Mesothelial cell of epicardium (in vitro differentiated cells): ENCODE measurements at regions not wholly inside any gene's neighbourhood (a gene's known extent, or its start where the extent isn't known, plus 50 kb on each side); places are given as distances from the start of the nearest gene placed in this dataset.
A peak's percentile ranks its signal among the peaks of the same experiment; 100 is the strongest.

Source experiments
- DNase-seq, 2 experiments: peaks; one replicate each; pipeline ENCODE4 v3.0.0; 2021; ENCODE audit warnings: low spot score in 2 of 2; ENCODE audit not compliant: unreplicated experiment in 2 of 2
- H3K27ac Mint-ChIP-seq: 2 replicates; pipeline ENCODE4 v1.8.0; 2021; ENCODE audit warnings: mixed read lengths
- H3K27me3 Mint-ChIP-seq: 2 replicates; pipeline ENCODE4 v1.8.0; 2021; ENCODE audit warnings: low read depth, mixed read lengths
- H3K36me3 Mint-ChIP-seq: 2 replicates; pipeline ENCODE4 v1.8.0; 2021; ENCODE audit warnings: mixed read lengths
- H3K4me1 Mint-ChIP-seq: 2 replicates; pipeline ENCODE4 v1.8.0; 2021; ENCODE audit warnings: mixed read lengths
- H3K4me3 Mint-ChIP-seq: 2 replicates; pipeline ENCODE4 v1.8.0; 2021; ENCODE audit warnings: mild to moderate bottlenecking, moderate library complexity, mixed read lengths
- H3K9me3 Mint-ChIP-seq: 2 replicates; pipeline ENCODE4 v1.8.0; 2021; ENCODE audit warnings: mixed read lengths
- TF ChIP-seq, protein P1 (sequence below): fragments of 200-600 bp; sonication (generic); IDR thresholded peaks from one replicate; pipeline ENCODE4 v1.5.0; 2021; ENCODE audit warnings: antibody characterized with exemption; ENCODE audit not compliant: unreplicated experiment

DNA sequence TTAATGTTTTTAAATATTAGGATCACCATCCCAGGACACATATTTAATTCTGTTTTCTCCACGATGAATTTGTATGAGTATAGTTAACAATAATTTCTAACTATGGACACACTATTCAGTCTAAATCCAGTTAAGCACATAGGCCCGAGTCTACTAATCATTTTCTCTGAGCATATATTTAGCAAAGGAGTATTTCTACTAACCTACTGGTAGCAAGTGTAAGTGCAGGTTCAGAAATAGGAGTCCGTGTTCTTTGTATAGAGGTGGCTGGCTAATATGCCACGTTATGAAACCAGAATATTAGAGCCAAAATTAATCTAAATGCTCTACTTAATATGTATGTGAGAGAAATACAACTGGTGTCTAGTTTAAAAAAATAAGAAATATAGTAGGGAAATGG lies 416.6 kb upstream of the NXPH2 start:
- no peaks in the 10 kb centered on the region for H3K9me3 Mint-ChIP-seq
- no peak overlapping the region for H3K27ac Mint-ChIP-seq
- TF ChIP-seq, protein P1, sequence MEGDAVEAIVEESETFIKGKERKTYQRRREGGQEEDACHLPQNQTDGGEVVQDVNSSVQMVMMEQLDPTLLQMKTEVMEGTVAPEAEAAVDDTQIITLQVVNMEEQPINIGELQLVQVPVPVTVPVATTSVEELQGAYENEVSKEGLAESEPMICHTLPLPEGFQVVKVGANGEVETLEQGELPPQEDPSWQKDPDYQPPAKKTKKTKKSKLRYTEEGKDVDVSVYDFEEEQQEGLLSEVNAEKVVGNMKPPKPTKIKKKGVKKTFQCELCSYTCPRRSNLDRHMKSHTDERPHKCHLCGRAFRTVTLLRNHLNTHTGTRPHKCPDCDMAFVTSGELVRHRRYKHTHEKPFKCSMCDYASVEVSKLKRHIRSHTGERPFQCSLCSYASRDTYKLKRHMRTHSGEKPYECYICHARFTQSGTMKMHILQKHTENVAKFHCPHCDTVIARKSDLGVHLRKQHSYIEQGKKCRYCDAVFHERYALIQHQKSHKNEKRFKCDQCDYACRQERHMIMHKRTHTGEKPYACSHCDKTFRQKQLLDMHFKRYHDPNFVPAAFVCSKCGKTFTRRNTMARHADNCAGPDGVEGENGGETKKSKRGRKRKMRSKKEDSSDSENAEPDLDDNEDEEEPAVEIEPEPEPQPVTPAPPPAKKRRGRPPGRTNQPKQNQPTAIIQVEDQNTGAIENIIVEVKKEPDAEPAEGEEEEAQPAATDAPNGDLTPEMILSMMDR = no peak
- no peaks in the 10 kb centered on the region for H3K27me3 Mint-ChIP-seq
- DNase-seq = no peak
- H3K4me3 Mint-ChIP-seq = no peak overlapping the region
- no peaks in the 10 kb centered on the region for H3K36me3 Mint-ChIP-seq
- H3K4me1 Mint-ChIP-seq = no peaks in the 10 kb centered on the region

DNA sequence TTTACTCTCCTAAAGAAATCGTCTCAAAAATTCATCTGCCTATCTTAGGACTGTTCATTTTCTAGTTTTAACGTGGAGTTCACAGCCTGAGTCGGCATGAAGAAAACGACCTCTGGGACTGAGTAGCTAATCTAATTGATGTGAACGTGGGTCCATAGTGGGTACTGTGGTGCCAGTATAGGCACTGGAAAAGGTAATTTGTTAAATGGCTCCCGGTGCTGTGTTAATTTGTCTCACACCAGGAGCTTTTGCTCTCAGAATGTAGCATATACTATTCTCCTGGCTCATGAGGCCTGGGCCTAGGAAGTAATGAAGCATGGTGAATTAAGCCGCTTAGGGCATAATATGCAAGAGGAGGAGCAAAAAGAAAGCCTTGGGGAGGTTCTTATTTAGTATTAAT lies 414.4 kb upstream of the NXPH2 start:
- H3K36me3 Mint-ChIP-seq = no peaks in the 10 kb centered on the region
- no peak overlapping the region for H3K4me3 Mint-ChIP-seq
- H3K9me3 Mint-ChIP-seq = no peaks in the 10 kb centered on the region
- H3K27ac Mint-ChIP-seq = no peak overlapping the region
- no peaks in the 10 kb centered on the region for H3K27me3 Mint-ChIP-seq
- TF ChIP-seq, protein P1 = no peak
- DNase-seq = no peak
- H3K4me1 Mint-ChIP-seq = no peaks in the 10 kb centered on the region

DNA sequence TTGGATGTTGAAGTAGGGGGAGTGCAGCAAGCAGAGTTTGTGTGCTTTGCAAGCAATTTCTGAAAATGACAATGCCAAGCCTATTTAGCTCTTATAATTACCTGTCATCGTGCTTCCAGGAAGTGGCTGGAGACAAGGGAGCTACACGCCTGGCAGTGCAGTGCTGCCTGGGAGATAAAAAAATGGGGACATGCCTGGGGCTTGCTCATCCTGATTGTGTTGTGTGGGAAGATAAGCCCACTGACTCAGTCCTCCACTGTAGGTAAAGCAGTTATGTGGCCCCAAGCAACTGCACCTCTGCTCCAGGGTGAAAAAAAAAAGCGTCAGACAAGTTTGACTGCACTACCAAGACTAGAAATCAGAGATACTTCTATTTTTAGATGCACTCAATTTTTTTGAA lies 396.9 kb upstream of the NXPH2 start:
- Mint-ChIP-seq H3K9me3 (peaks cover 6% of the 10 kb centered on the region), H3K4me3 (no peak overlapping the region), H3K27ac (peak overlapping the region; percentile 22), H3K4me1 (peaks cover 2% of the 10 kb centered on the region), H3K36me3 (no peaks in the 10 kb centered on the region), H3K27me3 (no peaks in the 10 kb centered on the region)
- DNase-seq = no peak
- TF ChIP-seq, protein P1 = no peak

DNA sequence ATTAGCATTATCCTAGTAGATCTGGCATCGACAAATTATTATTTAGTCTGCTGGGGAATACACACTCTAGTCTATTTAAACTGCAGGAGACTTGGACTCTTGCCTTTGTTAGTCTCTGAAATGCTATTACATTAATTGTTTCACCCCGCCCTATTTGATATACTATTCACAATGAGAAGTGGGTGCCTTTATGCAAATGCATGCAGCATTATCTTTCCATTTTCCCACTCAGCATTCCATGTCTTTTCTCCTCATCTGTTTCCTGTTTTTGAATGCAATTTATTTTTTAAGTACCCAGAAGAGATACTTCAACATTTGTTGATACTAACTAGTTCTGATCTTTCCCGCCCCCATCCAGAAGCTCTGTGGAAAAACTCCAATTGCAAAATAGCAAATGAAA lies 395.3 kb upstream of the NXPH2 start:
- no peak for DNase-seq
- Mint-ChIP-seq H3K4me3 (no peak overlapping the region), H3K27ac (no peak overlapping the region), H3K27me3 (no peaks in the 10 kb centered on the region), H3K4me1 (peaks cover 2% of the 10 kb centered on the region), H3K9me3 (peaks cover 6% of the 10 kb centered on the region), H3K36me3 (no peaks in the 10 kb centered on the region)
- TF ChIP-seq, protein P1 = no peak

DNA sequence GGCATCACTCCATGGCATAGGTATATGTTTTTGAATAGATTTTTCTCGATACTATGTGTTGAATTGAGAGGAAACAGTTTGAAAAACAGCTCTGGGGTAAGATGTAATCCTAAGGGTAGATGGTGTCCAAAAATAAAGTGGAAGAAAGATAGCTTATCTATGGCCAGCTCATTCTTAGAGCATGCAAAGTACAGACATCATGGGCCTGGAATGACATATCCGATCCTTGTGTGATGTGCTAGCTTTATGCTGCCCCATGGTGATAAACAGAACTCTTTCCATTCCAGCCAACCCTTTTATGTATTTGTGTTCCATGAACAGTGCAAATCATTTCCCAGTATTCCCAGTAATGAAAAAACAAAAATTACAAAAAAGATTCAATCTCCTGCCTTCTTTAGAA lies 390.2 kb upstream of the NXPH2 start:
- Mint-ChIP-seq H3K27ac (no peak overlapping the region), H3K4me1 (no peaks in the 10 kb centered on the region), H3K9me3 (peaks cover 3% of the 10 kb centered on the region), H3K27me3 (no peaks in the 10 kb centered on the region), H3K4me3 (no peak overlapping the region), H3K36me3 (no peaks in the 10 kb centered on the region)
- no peak for DNase-seq
- TF ChIP-seq, protein P1 = no peak

DNA sequence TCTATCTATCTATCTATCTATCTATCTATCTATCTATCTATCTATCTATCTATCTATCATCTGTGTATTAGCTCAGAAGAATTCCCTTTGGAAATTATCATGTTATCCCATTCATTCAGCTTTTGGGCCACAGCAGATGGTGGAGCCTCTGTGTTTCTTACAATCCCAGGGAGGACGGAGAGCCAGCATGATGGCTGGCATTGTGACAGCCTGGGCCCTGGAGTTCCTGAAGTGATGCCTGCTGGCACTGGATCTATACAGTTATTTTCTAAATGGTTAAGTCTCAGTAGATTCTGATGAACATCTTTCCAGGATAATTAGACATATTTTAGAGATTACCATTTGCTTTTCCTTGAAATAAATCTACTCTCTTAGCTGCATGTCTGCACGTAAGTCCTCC lies 385.4 kb upstream of the NXPH2 start:
- Mint-ChIP-seq H3K4me3 (no peak overlapping the region), H3K36me3 (no peaks in the 10 kb centered on the region), H3K4me1 (no peaks in the 10 kb centered on the region), H3K27me3 (no peaks in the 10 kb centered on the region), H3K9me3 (peaks cover 6% of the 10 kb centered on the region), H3K27ac (no peak overlapping the region)
- no peak for DNase-seq
- TF ChIP-seq, protein P1 = no peak
